SK-N-MC (cell line): ENCODE measurements at regions not wholly inside any gene's neighbourhood (a gene's known extent, or its start where the extent isn't known, plus 50 kb on each side); places are given as distances from the start of the nearest gene placed in this dataset.

Experiments
- EZH2 ChIP-seq: fragments of 200-600 bp; sonication (generic); IDR thresholded peaks from one replicate; pipeline ENCODE4 v1.6.1; 2017; ENCODE audit warnings: antibody characterized with exemption
- POLR2AphosphoS5 ChIP-seq: IDR thresholded peaks from 2 replicates; pipeline ENCODE4 v1.6.1; 2012; ENCODE audit warnings: mild to moderate bottlenecking, low read depth, low read length, borderline replicate concordance

GRCh38 chr3:87069021-87069420, 78.1 kb upstream of the VGLL3 start:
- TF ChIP-seq POLR2AphosphoS5 (no peak), EZH2 (no peak)
